ENCODE measurements at regions not wholly inside any gene's neighbourhood (a gene's known extent, or its start where the extent isn't known, plus 50 kb on each side); places are given as distances from the start of the nearest gene placed in this dataset.

DNA sequence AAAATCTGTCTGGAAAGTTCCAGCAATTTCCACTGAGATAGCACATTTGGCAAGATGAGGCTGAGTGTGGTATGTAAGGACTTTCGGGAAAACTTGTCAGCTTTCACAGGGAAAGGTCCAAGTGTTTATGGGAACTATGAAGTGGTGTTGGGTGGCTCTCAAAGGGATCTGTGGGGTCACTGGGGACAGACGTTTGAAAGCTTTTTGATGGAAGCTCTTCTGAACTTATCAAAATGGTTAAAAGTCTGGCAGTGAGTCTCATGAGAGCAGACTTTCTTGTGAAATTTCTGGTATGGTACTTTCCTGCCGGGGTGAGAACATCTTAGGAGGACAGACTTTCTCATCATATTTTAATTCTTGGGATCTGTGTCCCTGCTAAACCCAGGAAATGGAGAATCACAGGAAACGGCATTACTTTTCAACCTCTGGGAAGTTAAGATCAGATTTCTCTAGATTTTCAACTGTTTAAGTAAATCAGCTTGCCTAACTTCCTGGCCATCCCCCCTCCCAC is 546.3 kb upstream of the ZEB2 start:
- Mint-ChIP-seq H3K36me3 (ENCODE audit: low read depth) (no peaks in the 10 kb centered on the region), H3K9me3 (no peaks in the 10 kb centered on the region), H3K27ac (no peak overlapping the region), H3K4me1 (ENCODE audit: low read depth) (no peaks in the 10 kb centered on the region), H3K27me3 (peaks cover 4% of the 10 kb centered on the region), H3K4me3 (no peak overlapping the region)
- POLR2A ChIA-PET = no interaction called here
- Histone ChIP-seq H3K36me3 (ENCODE audit: insufficient read depth, low read length) (no peaks in the 10 kb centered on the region), H3K27ac (ENCODE audit: low read depth in 1 of 2, low read length in 2 of 2) (no peak overlapping the region), H3K4me3 (ENCODE audit: low read length) (no peak overlapping the region), H3K9me3 (ENCODE audit: control insufficient read depth in 1 of 2, insufficient read depth in 1 of 2, low read length in 2 of 2) (no peaks in the 10 kb centered on the region), H3K27me3 (ENCODE audit: control insufficient read depth in 1 of 2, insufficient read depth in 2 of 2, low read length in 2 of 2) (no peaks in the 10 kb centered on the region), H3K4me1 (ENCODE audit: insufficient read depth, low read length) (no peaks in the 10 kb centered on the region)
- no peak for DNase-seq
- TF ChIP-seq, protein P1, sequence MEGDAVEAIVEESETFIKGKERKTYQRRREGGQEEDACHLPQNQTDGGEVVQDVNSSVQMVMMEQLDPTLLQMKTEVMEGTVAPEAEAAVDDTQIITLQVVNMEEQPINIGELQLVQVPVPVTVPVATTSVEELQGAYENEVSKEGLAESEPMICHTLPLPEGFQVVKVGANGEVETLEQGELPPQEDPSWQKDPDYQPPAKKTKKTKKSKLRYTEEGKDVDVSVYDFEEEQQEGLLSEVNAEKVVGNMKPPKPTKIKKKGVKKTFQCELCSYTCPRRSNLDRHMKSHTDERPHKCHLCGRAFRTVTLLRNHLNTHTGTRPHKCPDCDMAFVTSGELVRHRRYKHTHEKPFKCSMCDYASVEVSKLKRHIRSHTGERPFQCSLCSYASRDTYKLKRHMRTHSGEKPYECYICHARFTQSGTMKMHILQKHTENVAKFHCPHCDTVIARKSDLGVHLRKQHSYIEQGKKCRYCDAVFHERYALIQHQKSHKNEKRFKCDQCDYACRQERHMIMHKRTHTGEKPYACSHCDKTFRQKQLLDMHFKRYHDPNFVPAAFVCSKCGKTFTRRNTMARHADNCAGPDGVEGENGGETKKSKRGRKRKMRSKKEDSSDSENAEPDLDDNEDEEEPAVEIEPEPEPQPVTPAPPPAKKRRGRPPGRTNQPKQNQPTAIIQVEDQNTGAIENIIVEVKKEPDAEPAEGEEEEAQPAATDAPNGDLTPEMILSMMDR (IDR thresholded peaks at IDR 0.05) = no peak
- CTCF ChIA-PET = no interaction called here
- intact Hi-C loops (cut with DNase I, micrococcal nuclease) = no loop called here
- no peak for ATAC-seq (ENCODE audit: poor library complexity)

DNA sequence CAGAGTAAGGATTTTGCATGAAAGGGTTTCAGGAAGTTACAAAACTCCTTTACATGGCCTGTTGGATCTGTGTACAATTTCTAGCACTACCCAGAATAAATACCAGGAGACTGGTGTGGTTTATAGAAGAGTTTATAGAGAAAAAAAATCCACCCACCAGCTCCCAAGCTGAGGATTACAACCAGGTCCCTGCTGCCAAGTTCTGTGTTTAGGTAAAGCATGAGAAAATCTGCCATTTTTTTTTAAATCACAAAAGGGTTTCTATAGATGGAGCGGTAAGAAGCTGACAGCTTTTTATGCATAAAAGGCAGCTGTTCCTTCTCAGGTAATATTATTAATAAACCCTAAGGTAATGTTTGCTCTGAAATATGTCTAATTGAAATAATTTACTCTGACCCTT is 545.4 kb upstream of the ZEB2 start:
- POLR2A ChIA-PET = no interaction called here

DNA sequence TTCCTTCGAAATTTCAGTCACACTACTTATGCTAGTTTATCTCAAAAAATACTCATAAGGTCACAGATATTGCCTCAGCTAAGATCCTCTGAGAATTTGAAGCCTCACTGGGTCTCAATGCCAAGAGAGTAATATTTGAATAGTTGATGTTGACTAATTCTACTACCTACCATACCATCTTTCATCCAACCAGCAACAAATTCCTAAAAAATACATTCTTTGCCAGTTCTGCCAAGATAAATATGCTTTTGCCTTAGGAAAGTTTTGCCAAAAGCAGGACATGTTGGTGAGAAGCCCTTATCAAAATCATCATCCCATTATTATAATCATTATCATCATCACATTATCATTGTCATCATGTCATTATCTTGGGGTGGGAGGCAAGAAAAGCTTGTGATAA is 544.6 kb upstream of the ZEB2 start:
- Histone ChIP-seq H3K4me3 (ENCODE audit: low read length) (no peak overlapping the region), H3K27ac (ENCODE audit: low read depth in 1 of 2, low read length in 2 of 2) (no peak overlapping the region), H3K27me3 (ENCODE audit: control insufficient read depth in 1 of 2, insufficient read depth in 2 of 2, low read length in 2 of 2) (no peaks in the 10 kb centered on the region), H3K36me3 (ENCODE audit: insufficient read depth, low read length) (no peaks in the 10 kb centered on the region), H3K4me1 (ENCODE audit: insufficient read depth, low read length) (no peaks in the 10 kb centered on the region), H3K9me3 (ENCODE audit: control insufficient read depth in 1 of 2, insufficient read depth in 1 of 2, low read length in 2 of 2) (no peaks in the 10 kb centered on the region)
- Mint-ChIP-seq H3K4me3 (no peak overlapping the region), H3K9me3 (no peaks in the 10 kb centered on the region), H3K27me3 (peaks cover 4% of the 10 kb centered on the region), H3K36me3 (ENCODE audit: low read depth) (no peaks in the 10 kb centered on the region), H3K4me1 (ENCODE audit: low read depth) (no peaks in the 10 kb centered on the region), H3K27ac (no peak overlapping the region)
- CTCF ChIA-PET = no interaction called here
- no peak for ATAC-seq (ENCODE audit: poor library complexity)
- intact Hi-C loops (cut with DNase I, micrococcal nuclease) = no loop called here
- TF ChIP-seq, protein P1 (IDR thresholded peaks at IDR 0.05) = no peak
- no peak for DNase-seq
- POLR2A ChIA-PET = no interaction called here

More for the DNA sequence above, 545.4 kb upstream of the ZEB2 start:
- Histone ChIP-seq H3K4me3 (ENCODE audit: low read length) (no peak overlapping the region), H3K27ac (ENCODE audit: low read depth in 1 of 2, low read length in 2 of 2) (no peak overlapping the region), H3K27me3 (ENCODE audit: control insufficient read depth in 1 of 2, insufficient read depth in 2 of 2, low read length in 2 of 2) (no peaks in the 10 kb centered on the region), H3K36me3 (ENCODE audit: insufficient read depth, low read length) (no peaks in the 10 kb centered on the region), H3K9me3 (ENCODE audit: control insufficient read depth in 1 of 2, insufficient read depth in 1 of 2, low read length in 2 of 2) (no peaks in the 10 kb centered on the region), H3K4me1 (ENCODE audit: insufficient read depth, low read length) (no peaks in the 10 kb centered on the region)
- H3K9me3 Mint-ChIP-seq = no peaks in the 10 kb centered on the region
- no peak for DNase-seq
- no peaks in the 10 kb centered on the region for H3K4me1 Mint-ChIP-seq (ENCODE audit: low read depth)
- CTCF ChIA-PET = no interaction called here
- intact Hi-C loops (cut with DNase I, micrococcal nuclease) = no loop called here
- no peaks in the 10 kb centered on the region for H3K36me3 Mint-ChIP-seq (ENCODE audit: low read depth)
- H3K4me3 Mint-ChIP-seq = no peak overlapping the region
- peaks cover 4% of the 10 kb centered on the region for H3K27me3 Mint-ChIP-seq
- H3K27ac Mint-ChIP-seq = no peak overlapping the region
- TF ChIP-seq, protein P1 (IDR thresholded peaks at IDR 0.05) = no peak
- no peak for ATAC-seq (ENCODE audit: poor library complexity)
